ENCODE measurements at regions not wholly inside any gene's neighbourhood (a gene's known extent, or its start where the extent isn't known, plus 50 kb on each side); places are given as distances from the start of the nearest gene placed in this dataset.
A peak's percentile ranks its signal among the peaks of the same experiment; 100 is the strongest.
"Not testable (repeated sequence)": the region's sequence is repeated elsewhere in the genome, so short reads cannot be mapped to it uniquely, and the experiment has no call there.

DNA sequence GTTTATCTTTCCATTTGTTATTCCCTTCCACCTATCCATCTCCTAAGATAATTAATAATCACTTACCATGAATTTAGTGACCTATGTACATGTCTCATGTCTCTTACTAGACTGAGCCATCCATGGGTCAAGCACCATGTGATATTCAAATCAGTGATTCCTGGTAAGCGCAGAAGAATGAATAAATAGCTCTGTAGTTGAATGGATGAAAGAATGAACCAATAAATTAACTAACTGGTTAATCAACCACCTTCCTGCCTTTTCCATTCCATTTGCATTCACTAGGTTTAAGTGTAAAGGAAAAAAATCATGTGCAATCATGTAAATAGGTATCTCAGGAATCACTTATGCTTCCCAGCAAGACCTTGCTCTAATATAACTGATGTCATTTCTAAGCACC lies 779.5 kb downstream of the NTRK3 start:
- no peak for DNase-seq
- no peaks in the 10 kb centered on the region for H3K27me3 ChIP-seq
- H3K4me1 ChIP-seq = peaks cover 28% of the 10 kb centered on the region
- TF ChIP-seq, protein P1, sequence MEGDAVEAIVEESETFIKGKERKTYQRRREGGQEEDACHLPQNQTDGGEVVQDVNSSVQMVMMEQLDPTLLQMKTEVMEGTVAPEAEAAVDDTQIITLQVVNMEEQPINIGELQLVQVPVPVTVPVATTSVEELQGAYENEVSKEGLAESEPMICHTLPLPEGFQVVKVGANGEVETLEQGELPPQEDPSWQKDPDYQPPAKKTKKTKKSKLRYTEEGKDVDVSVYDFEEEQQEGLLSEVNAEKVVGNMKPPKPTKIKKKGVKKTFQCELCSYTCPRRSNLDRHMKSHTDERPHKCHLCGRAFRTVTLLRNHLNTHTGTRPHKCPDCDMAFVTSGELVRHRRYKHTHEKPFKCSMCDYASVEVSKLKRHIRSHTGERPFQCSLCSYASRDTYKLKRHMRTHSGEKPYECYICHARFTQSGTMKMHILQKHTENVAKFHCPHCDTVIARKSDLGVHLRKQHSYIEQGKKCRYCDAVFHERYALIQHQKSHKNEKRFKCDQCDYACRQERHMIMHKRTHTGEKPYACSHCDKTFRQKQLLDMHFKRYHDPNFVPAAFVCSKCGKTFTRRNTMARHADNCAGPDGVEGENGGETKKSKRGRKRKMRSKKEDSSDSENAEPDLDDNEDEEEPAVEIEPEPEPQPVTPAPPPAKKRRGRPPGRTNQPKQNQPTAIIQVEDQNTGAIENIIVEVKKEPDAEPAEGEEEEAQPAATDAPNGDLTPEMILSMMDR (IDR thresholded peaks at IDR 0.05; ENCODE audit: low read depth, low read length) = no peak
- H3K4me3 ChIP-seq (ENCODE audit: low read depth, low read length) = no peak overlapping the region; the same call in 1 of the 2 replicates
- no peaks in the 10 kb centered on the region for H3K36me3 ChIP-seq
- H3K9me3 ChIP-seq = no peaks in the 10 kb centered on the region

DNA sequence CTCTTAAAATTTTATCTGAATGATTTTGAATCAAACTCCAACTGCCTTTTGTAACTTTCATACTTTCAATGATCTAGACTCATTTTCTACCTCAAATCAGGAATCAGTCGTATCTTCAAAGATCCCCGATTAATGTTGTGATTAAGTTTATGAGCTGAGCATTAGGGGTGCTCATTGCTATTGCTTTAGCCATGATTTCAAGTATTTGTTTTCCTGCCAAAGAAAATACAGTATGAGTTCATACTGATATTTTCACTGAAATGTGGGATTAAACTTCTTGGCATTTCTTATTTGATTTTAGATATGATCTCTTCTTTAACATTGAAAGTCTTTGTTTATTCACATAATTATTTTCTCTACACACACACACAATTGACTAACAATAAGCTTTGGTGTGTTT lies 785.6 kb downstream of the NTRK3 start:
- TF ChIP-seq, protein P1 (IDR thresholded peaks at IDR 0.05; ENCODE audit: low read depth, low read length) = no peak
- DNase-seq = no peak
- Histone ChIP-seq H3K27me3 (no peaks in the 10 kb centered on the region), H3K9me3 (no peaks in the 10 kb centered on the region), H3K4me1 (peaks cover 4% of the 10 kb centered on the region; the same call in 1 of the 2 replicates), H3K4me3 (ENCODE audit: low read depth, low read length) (no peak overlapping the region), H3K36me3 (no peaks in the 10 kb centered on the region)

DNA sequence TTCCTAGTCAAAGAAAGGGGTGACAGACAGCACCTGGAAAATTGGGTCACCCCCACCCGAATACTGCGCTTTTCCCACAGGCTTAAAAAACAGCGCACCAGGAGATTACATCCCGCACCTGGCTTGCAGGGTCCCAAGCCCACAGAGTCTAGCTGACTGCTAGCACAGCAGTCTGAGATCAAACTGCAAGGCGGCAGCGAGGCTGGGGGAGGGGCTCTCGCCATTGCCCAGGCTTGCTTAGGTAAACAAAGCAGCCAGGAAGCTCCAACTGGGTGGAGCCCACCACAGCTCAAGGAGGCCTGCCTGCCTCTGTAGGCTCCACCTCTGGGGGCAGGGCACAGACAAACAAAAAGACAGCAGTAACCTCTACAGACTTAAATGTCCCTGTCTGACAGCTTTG lies 792.6 kb downstream of the NTRK3 start:
- not testable (repeated sequence) for H3K27me3 ChIP-seq; H3K36me3 ChIP-seq; H3K4me3 ChIP-seq (ENCODE audit: low read depth, low read length); H3K4me1 ChIP-seq; H3K9me3 ChIP-seq
- peak; percentile 11 for DNase-seq

DNA sequence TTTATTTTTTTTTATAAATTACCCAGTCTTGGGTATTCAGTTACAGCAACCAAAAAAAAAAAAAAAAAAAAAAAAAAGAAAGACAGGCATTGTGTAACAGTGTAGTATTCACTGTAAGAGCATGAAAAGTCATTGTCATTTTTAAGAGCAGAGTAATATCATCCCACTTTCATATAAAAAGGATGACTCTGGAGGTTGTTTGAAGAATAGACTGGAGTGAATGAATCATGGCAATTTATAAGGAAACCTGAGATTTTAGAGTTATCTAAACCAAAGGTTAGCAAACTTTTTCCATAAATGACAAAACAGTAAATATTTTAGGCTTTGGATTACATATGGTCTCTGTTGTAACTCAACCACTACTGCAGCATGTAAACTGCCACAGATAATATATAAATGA lies 794.9 kb downstream of the NTRK3 start:
- TF ChIP-seq, protein P1 (IDR thresholded peaks at IDR 0.05; ENCODE audit: low read depth, low read length) = no peak
- peaks cover 4% of the 10 kb centered on the region for H3K4me1 ChIP-seq
- H3K9me3 ChIP-seq = no peaks in the 10 kb centered on the region
- DNase-seq = no peak
- no peak overlapping the region for H3K4me3 ChIP-seq (ENCODE audit: low read depth, low read length)
- H3K27me3 ChIP-seq = no peaks in the 10 kb centered on the region
- H3K36me3 ChIP-seq = no peaks in the 10 kb centered on the region

DNA sequence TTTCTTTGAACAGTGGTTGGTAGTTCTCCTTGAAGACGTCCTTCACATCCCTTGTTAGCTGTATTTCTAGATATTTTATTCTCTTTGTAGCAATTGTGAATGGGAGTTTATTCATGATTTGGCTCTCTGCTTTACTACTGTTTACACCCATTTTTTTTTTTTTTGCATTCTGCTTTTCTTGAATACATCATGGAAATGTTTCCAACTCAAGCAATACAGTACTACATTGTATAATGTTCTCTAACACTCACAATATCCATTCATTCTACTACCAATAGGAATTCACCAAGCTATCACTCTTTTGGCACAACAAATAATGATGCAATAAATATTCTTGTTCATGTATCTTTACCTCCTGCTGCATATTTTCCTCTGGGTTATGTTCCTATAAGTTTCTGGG lies 801.7 kb downstream of the NTRK3 start:
- no peak for DNase-seq
- Histone ChIP-seq H3K4me3 (ENCODE audit: low read depth, low read length) (no peak overlapping the region), H3K27me3 (no peaks in the 10 kb centered on the region), H3K9me3 (no peaks in the 10 kb centered on the region), H3K4me1 (peaks cover under 1% of the 10 kb centered on the region; the same call in 1 of the 2 replicates), H3K36me3 (no peaks in the 10 kb centered on the region)
- TF ChIP-seq, protein P1 (IDR thresholded peaks at IDR 0.05; ENCODE audit: low read depth, low read length) = no peak

DNA sequence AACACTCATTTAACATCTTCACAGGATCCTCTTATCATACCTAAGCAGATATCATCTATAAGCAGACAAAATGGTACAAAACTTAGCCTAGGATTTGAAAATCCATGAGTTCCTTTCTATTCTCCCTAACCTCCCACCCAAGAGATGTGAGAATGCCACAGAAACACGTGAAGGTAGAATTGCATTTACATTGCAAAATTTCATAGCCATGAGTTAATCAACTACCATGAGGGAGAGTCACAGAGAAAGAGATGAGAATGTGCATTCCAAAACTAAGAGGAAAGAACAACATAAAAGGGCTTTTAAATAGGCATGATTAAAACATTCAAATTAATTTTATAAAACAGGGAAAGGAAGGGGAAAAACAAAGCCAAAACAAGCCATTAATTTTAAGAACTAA lies 806.2 kb downstream of the NTRK3 start:
- Histone ChIP-seq H3K9me3 (no peaks in the 10 kb centered on the region), H3K4me1 (no peaks in the 10 kb centered on the region), H3K4me3 (ENCODE audit: low read depth, low read length) (no peak overlapping the region), H3K27me3 (no peaks in the 10 kb centered on the region), H3K36me3 (no peaks in the 10 kb centered on the region)
- DNase-seq = no peak
- TF ChIP-seq, protein P1 (IDR thresholded peaks at IDR 0.05; ENCODE audit: low read depth, low read length) = no peak

DNA sequence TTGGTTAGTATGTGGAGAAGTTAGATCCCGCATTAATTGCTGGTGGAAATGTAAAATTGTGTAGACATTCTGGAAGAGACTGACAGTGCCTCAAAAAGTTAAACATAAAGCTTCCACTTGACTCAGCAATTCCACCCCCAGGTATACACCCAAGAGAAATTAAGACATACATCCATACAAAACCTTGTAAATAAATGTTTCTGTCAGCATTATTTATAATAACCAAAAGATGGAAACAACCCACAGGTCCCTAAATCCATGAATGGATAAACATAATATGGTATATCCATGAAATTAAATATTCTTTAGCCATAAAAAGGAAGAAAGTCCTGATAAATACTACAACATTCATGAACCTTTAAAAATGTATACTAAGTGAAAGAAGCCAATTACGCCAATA lies 817.4 kb downstream of the NTRK3 start:
- H3K4me3 ChIP-seq (ENCODE audit: low read depth, low read length) = no peak overlapping the region
- TF ChIP-seq, protein P1 (IDR thresholded peaks at IDR 0.05; ENCODE audit: low read depth, low read length) = no peak
- no peaks in the 10 kb centered on the region for H3K4me1 ChIP-seq

More for the DNA sequence above, 817.4 kb downstream of the NTRK3 start:
- H3K27me3 ChIP-seq = no peaks in the 10 kb centered on the region
- H3K36me3 ChIP-seq = no peaks in the 10 kb centered on the region
- no peak for DNase-seq
- no peaks in the 10 kb centered on the region for H3K9me3 ChIP-seq

Measured in BE2C (cell line).